Panc1 (cell line): ENCODE measurements at regions not wholly inside any gene's neighbourhood (a gene's known extent, or its start where the extent isn't known, plus 50 kb on each side); places are given as distances from the start of the nearest gene placed in this dataset.

ENCODE experiments used
- ATAC-seq: fragments of 200-7000 bp; cut with Tn5 transposase; 2 replicates; pipeline ENCODE4 v1.9.1; 2020; ENCODE audit warnings: mild to moderate bottlenecking, moderate library complexity
- BruUV-seq: library from RNA; stranded (reverse); fragments of 400-500 nt; replicated peaks from 2 replicates; lab custom pipeline; 2021; lab: Mats Ljungman, UMichigan
- CTCF ChIA-PET: fragments of 300-600 bp; sonication (Branson Sonifier 250); formaldehyde crosslinking; loops from one replicate; lab custom pipeline; 2022; ENCODE audit warnings: antibody characterized with exemption; lab: Charles Lee
- POLR2A ChIA-PET: fragments of 300-600 bp; sonication (Branson Sonifier 250); formaldehyde crosslinking; loops from one replicate; lab custom pipeline; 2022; ENCODE audit warnings: antibody characterized with exemption; lab: Charles Lee
- DNase-seq: peaks from one replicate; pipeline ENCODE4 v3.0.0-alpha.2; 2010; ENCODE audit warnings: low read depth, low spot score
- H3K27ac ChIP-seq: 2 replicates; pipeline ENCODE4 v1.5.1; 2011; ENCODE audit warnings: mild to moderate bottlenecking, low read length, inconsistent platforms
- H3K27me3 ChIP-seq: fragments of 200-500 bp; sonication (Bioruptor generic); 2 replicates; pipeline ENCODE4 v1.6.0; 2014; ENCODE audit warnings: low read length, inconsistent platforms; ENCODE audit not compliant: control insufficient read depth, insufficient read depth
- H3K36me3 ChIP-seq: fragments of 200-500 bp; sonication (Bioruptor generic); 2 replicates; pipeline ENCODE4 v1.5.1; 2014; ENCODE audit warnings: inconsistent platforms, mild to moderate bottlenecking, low read length, moderate library complexity; ENCODE audit not compliant: control insufficient read depth, insufficient read depth
- H3K4me1 ChIP-seq: 2 replicates; pipeline ENCODE4 v1.5.1; 2011; ENCODE audit warnings: inconsistent platforms, mild to moderate bottlenecking, low read length, moderate library complexity; ENCODE audit not compliant: control insufficient read depth, insufficient read depth
- H3K4me3 ChIP-seq, 2 experiments: 2 replicates each; pipeline ENCODE4 v1.5.1; 2011 to 2012; ENCODE audit warnings: low read depth in 2 of 2, low read length in 2 of 2, mild to moderate bottlenecking in 2 of 2, inconsistent platforms in 1 of 2, moderate library complexity in 1 of 2
- H3K9me3 ChIP-seq: fragments of 200-500 bp; sonication (Bioruptor generic); 2 replicates; pipeline ENCODE4 v1.5.1; 2014; ENCODE audit warnings: low read depth, mild to moderate bottlenecking, inconsistent platforms, low read length, moderate library complexity; ENCODE audit not compliant: control insufficient read depth, insufficient read depth
- CTCF ChIP-seq: fragments of 450-650 bp; IDR thresholded peaks from 2 replicates; pipeline ENCODE4 v1.5.1; 2017; ENCODE audit warnings: mild to moderate bottlenecking
- POLR2AphosphoS5 ChIP-seq: IDR thresholded peaks from 2 replicates; pipeline ENCODE4 v1.6.1; 2012; ENCODE audit warnings: mild to moderate bottlenecking, low read depth, low read length, moderate library complexity
- REST ChIP-seq, 2 experiments: IDR thresholded peaks; 2 replicates each; pipeline ENCODE4 v1.6.1; 2011 to 2012; ENCODE audit warnings: low read depth in 2 of 2, control low read depth in 1 of 2, low read length in 1 of 2, mild to moderate bottlenecking in 1 of 2, moderate library complexity in 1 of 2; ENCODE audit not compliant: insufficient read depth in 1 of 2
- SIN3A ChIP-seq: IDR thresholded peaks from 2 replicates; pipeline ENCODE4 v1.6.1; 2012; ENCODE audit warnings: low read depth, mild to moderate bottlenecking, low read length, moderate library complexity, borderline replicate concordance; ENCODE audit not compliant: insufficient read depth
- TCF7L2 ChIP-seq: IDR thresholded peaks from 2 replicates; pipeline ENCODE4 v1.6.1; 2011; ENCODE audit warnings: mild to moderate bottlenecking, low read depth, low read length, inconsistent platforms
- in situ Hi-C: cut with HindIII; loops from 2 replicates; pipeline ENCODE4 v1.10.0; 2016; ENCODE audit warnings: low sequenced_read_pairs, low pct_unique_long_range_greater_than_20kb
- intact Hi-C: fragments of 100-400 bp; cut with micrococcal nuclease; formaldehyde crosslinking; loops from one replicate; pipeline ENCODE4 v1.10.0; 2022; ENCODE audit not compliant: unreplicated experiment

GRCh38 chr2:37458133-37458532 is 113.7 kb downstream of the QPCT start:
- in situ Hi-C loops (no loop called here), intact Hi-C loops (no loop called here)
- TF ChIP-seq POLR2AphosphoS5 (no peak), TCF7L2 (no peak), SIN3A (no peak), REST (IDR thresholded peaks at IDR 0.05; ENCODE audit: insufficient read depth in 1 of 2, low read depth in 2 of 2, low read length in 1 of 2) (no peak), CTCF (no peak)
- Histone ChIP-seq H3K4me3 (no peak overlapping the region), H3K36me3 (no peaks in the 10 kb centered on the region), H3K27ac (no peak overlapping the region), H3K27me3 (no peaks in the 10 kb centered on the region), H3K4me1 (no peaks in the 10 kb centered on the region), H3K9me3 (no peaks in the 10 kb centered on the region)
- DNase-seq (no peak), ATAC-seq (no peak)
- POLR2A ChIA-PET = no interaction called here
- BruUV-seq = no TSS peak
- CTCF ChIA-PET = no interaction called here

- POLR2A ChIA-PET = no interaction called here
- Histone ChIP-seq H3K36me3 (no peaks in the 10 kb centered on the region), H3K27ac (no peak overlapping the region), H3K27me3 (no peaks in the 10 kb centered on the region; the same call in 1 of the 2 replicates), H3K9me3 (no peaks in the 10 kb centered on the region), H3K4me3 (no peak overlapping the region), H3K4me1 (no peaks in the 10 kb centered on the region)
- BruUV-seq = no TSS peak
- DNase-seq (peak; percentile 55), ATAC-seq (no peak)
- in situ Hi-C loops (no loop called here), intact Hi-C loops (no loop called here)
- TF ChIP-seq TCF7L2 = no peak
- TF ChIP-seq SIN3A = no peak
- no peak for TF ChIP-seq POLR2AphosphoS5
- no peak for TF ChIP-seq REST (IDR thresholded peaks at IDR 0.05; ENCODE audit: insufficient read depth in 1 of 2, low read depth in 2 of 2, low read length in 1 of 2)
- no peak for TF ChIP-seq CTCF
- CTCF ChIA-PET = interaction anchor here (0.6 to 0.7 kb wide), 2 partner anchors 44 to 421 kb away, joined by 3 to 4 read pairs; no protein-coding TSS in a partner anchor
These were observed 114.9 kb downstream of the QPCT start for GRCh38 chr2:37459095-37459981.
